GM12878 (cell line): ENCODE measurements at regions not wholly inside any gene's neighbourhood (a gene's known extent, or its start where the extent isn't known, plus 50 kb on each side); places are given as distances from the start of the nearest gene placed in this dataset.

Experiments used
- ATAC-seq: fragments of 200-7000 bp; cut with Tn5 transposase; 3 replicates; pipeline ENCODE4 v1.9.1; 2020; ENCODE audit warnings: mild to moderate bottlenecking, moderate library complexity
- BruUV-seq: library from RNA; stranded (reverse); fragments of 400-500 nt; replicated peaks from 2 replicates; lab custom pipeline; 2021; lab: Mats Ljungman, UMichigan
- CTCF ChIA-PET: fragments of 300-600 bp; sonication (Branson Sonifier 250); formaldehyde crosslinking; extraction: SDS; loops from one replicate; lab custom pipeline; 2021; ENCODE audit warnings: inconsistent platforms; lab: Yijun Ruan, JAX
- POLR2A ChIA-PET: fragments of 350-600 bp; formaldehyde crosslinking; extraction: SDS; loops from one replicate; lab custom pipeline; 2021; ENCODE audit warnings: inconsistent platforms; lab: Charles Lee
- RAD21 ChIA-PET: fragments of 300-600 bp; sonication (Branson Sonifier 250); formaldehyde crosslinking; loops from one replicate; lab custom pipeline; 2023; ENCODE audit warnings: antibody characterized with exemption; ENCODE audit not compliant: unreplicated experiment; lab: Charles Lee
- SMC1A ChIA-PET: fragments of 300-600 bp; sonication (Branson Sonifier 250); formaldehyde crosslinking; loops from one replicate; lab custom pipeline; 2023; ENCODE audit not compliant: unreplicated experiment, uncharacterized antibody; lab: Charles Lee
- DNase-seq: peaks from one replicate; pipeline ENCODE4 v3.0.0-alpha.2; 2011; ENCODE audit warnings: low read depth, low spot score
- FAIRE-seq: peaks from 3 replicates; lab custom pipeline; 2011; peaks lifted over from hg19 to GRCh38; lab: Jason Lieb, UNC
- H2AFZ ChIP-seq: 2 replicates; pipeline ENCODE4 v1.6.0; 2011; ENCODE audit warnings: low read depth, low read length, control low read depth; ENCODE audit not compliant: control insufficient read depth
- H3K27ac ChIP-seq: 2 replicates; pipeline ENCODE4 v1.5.1; 2011; ENCODE audit warnings: control low read depth; ENCODE audit not compliant: control insufficient read depth, insufficient read depth
- H3K27me3 ChIP-seq, 2 experiments: replicated peaks in 1 of 2; 2 replicates each; pipeline versions ENCODE4 v1.6.0 to v1.6.1; 2011; ENCODE audit warnings: low read length in 1 of 2; ENCODE audit not compliant: control insufficient read depth in 2 of 2, insufficient read depth in 2 of 2
- H3K36me3 ChIP-seq, 2 experiments: 2 replicates each; pipeline ENCODE4 v1.5.1; 2011; ENCODE audit warnings: low read length in 1 of 2; ENCODE audit not compliant: control insufficient read depth in 2 of 2, insufficient read depth in 2 of 2
- H3K4me1 ChIP-seq: 2 replicates; pipeline ENCODE4 v1.6.1; 2011; ENCODE audit warnings: mild to moderate bottlenecking, low read length, moderate library complexity, mixed read lengths; ENCODE audit not compliant: control insufficient read depth, insufficient read depth
- H3K4me2 ChIP-seq: 2 replicates; pipeline ENCODE4 v1.6.0; 2011; ENCODE audit warnings: control low read depth; ENCODE audit not compliant: control insufficient read depth, insufficient read depth
- H3K4me3 ChIP-seq: fragments of 200-600 bp; sonication (generic); 2 replicates; pipeline ENCODE4 v1.5.1; 2016
- H3K79me2 ChIP-seq: 2 replicates; pipeline ENCODE4 v1.6.0; 2011; ENCODE audit warnings: low read length; ENCODE audit not compliant: control insufficient read depth, insufficient read depth
- H3K9ac ChIP-seq: 2 replicates; pipeline ENCODE4 v1.8.0; 2011; ENCODE audit warnings: low read length, control low read depth, mixed read lengths; ENCODE audit not compliant: control insufficient read depth, insufficient read depth
- H3K9me3 ChIP-seq: replicated peaks from 3 replicates; pipeline ENCODE4 v1.5.1; 2011; ENCODE audit warnings: mild to moderate bottlenecking, low read length; ENCODE audit not compliant: control insufficient read depth, insufficient read depth
- H4K20me1 ChIP-seq: 2 replicates; pipeline ENCODE4 v1.6.0; 2011; ENCODE audit not compliant: control insufficient read depth, insufficient read depth
- BACH1 ChIP-seq: fragments of 450-650 bp; IDR thresholded peaks from 2 replicates; pipeline ENCODE4 v1.6.1; 2017; ENCODE audit warnings: mild to moderate bottlenecking, borderline replicate concordance
- CBX5 ChIP-seq: sonication (generic); IDR thresholded peaks from 2 replicates; pipeline ENCODE4 v1.6.1; 2016; ENCODE audit warnings: low read depth, moderate library complexity, mild to moderate bottlenecking, inconsistent platforms
- CEBPB ChIP-seq, 2 experiments: fragments of 150-350 bp in 1 of 2; IDR thresholded peaks; 2 replicates each; pipeline ENCODE4 v1.6.1; 2012 to 2014; ENCODE audit warnings: low read depth in 2 of 2, low read length in 2 of 2, borderline replicate concordance in 1 of 2, inconsistent platforms in 1 of 2
- EGR1 ChIP-seq, 2 experiments: IDR thresholded peaks; 1 replicate in 1 of 2; 2 replicates in 1 of 2; pipeline ENCODE4 v1.6.1; 2011 to 2012; ENCODE audit warnings: low read depth in 2 of 2, low read length in 2 of 2, borderline replicate concordance in 1 of 2, mild to moderate bottlenecking in 1 of 2, moderate library complexity in 1 of 2
- ETV6 ChIP-seq, 2 experiments: fragments of 450-650 bp in 1 of 2; IDR thresholded peaks in 1 of 2; conservative IDR thresholded peaks in 1 of 2; 2 replicates each; pipeline ENCODE4 v1.6.1; 2014; ENCODE audit warnings: antibody characterized with exemption in 1 of 2, borderline replicate concordance in 1 of 2, low read depth in 1 of 2, mild to moderate bottlenecking in 1 of 2, moderate library complexity in 1 of 2
- EZH2 ChIP-seq: IDR thresholded peaks from 2 replicates; pipeline ENCODE4 v1.6.1; 2012; ENCODE audit warnings: low read depth, mild to moderate bottlenecking, control low read depth, inconsistent platforms, low read length, borderline replicate concordance; ENCODE audit not compliant: control insufficient read depth
- FOS ChIP-seq: IDR thresholded peaks from 3 replicates; pipeline ENCODE4 v1.6.1; 2011; ENCODE audit warnings: borderline replicate concordance; ENCODE audit not compliant: insufficient read length; ENCODE audit errors: extremely low read depth
- JUND ChIP-seq: IDR thresholded peaks from 2 replicates; pipeline ENCODE4 v1.6.1; 2012; ENCODE audit warnings: low read depth, mild to moderate bottlenecking, low read length, improper control_type of control experiment, moderate library complexity
- NFIC ChIP-seq: IDR thresholded peaks from 2 replicates; pipeline ENCODE4 v1.6.1; 2012; ENCODE audit warnings: low read depth, mild to moderate bottlenecking, inconsistent platforms, low read length, moderate library complexity
- NR2C1 ChIP-seq: fragments of 450-650 bp; IDR thresholded peaks from 2 replicates; pipeline ENCODE4 v1.6.1; 2017; ENCODE audit warnings: antibody characterized with exemption, mild to moderate bottlenecking, moderate library complexity
- PAX5 ChIP-seq: IDR thresholded peaks from 2 replicates; pipeline ENCODE4 v1.6.1; 2011; ENCODE audit warnings: low read depth, low read length, borderline replicate concordance
- POLR2AphosphoS5 ChIP-seq: IDR thresholded peaks from 2 replicates; pipeline ENCODE4 v1.6.1; 2011; ENCODE audit warnings: mild to moderate bottlenecking, low read length, inconsistent platforms
- RCOR1 ChIP-seq: conservative IDR thresholded peaks from 2 replicates; pipeline ENCODE4 v1.6.1; 2012; ENCODE audit warnings: low read depth, low read length, improper control_type of control experiment
- SMC3 ChIP-seq: IDR thresholded peaks from 2 replicates; pipeline ENCODE4 v1.6.1; 2011; ENCODE audit warnings: low read length, improper control_type of control experiment, borderline replicate concordance
- SPI1 ChIP-seq: IDR thresholded peaks from 2 replicates; pipeline ENCODE4 v1.6.1; 2011; ENCODE audit warnings: low read depth, mild to moderate bottlenecking, low read length, moderate library complexity, borderline replicate concordance; ENCODE audit not compliant: insufficient read depth
- TCF7 ChIP-seq: IDR thresholded peaks from 2 replicates; pipeline ENCODE4 v1.6.1; 2014; ENCODE audit warnings: antibody characterized with exemption, borderline replicate concordance
- ZBED1 ChIP-seq: IDR thresholded peaks from 2 replicates; pipeline ENCODE4 v1.6.1; 2016; ENCODE audit warnings: borderline replicate concordance
- ZBTB4 ChIP-seq: fragments of 450-650 bp; formaldehyde crosslinking; IDR thresholded peaks from 2 replicates; pipeline ENCODE4 v1.4.0; 2022; ENCODE audit warnings: mild to moderate bottlenecking, moderate library complexity
- WGBS: methylation state at CpG from one replicate; pipeline ENCODE4 v1.1.6; 2016; ENCODE audit warnings: low lambda C conversion rate; ENCODE audit not compliant: insufficient replicate concordance, insufficient coverage; ENCODE audit errors: missing lambda C conversion rate; 5-methylcytosine and 5-hydroxymethylcytosine counted together
- in situ Hi-C: fragments of 300-500 bp; cut with MboI; formaldehyde crosslinking; loops from 9 replicates; pipeline ENCODE4 v1.14.3; 2018; ENCODE audit warnings: mixed read lengths
- intact Hi-C: fragments of 100-400 bp; cut with micrococcal nuclease; formaldehyde crosslinking; loops from one replicate; pipeline ENCODE4 v1.14.2; 2022; ENCODE audit not compliant: unreplicated experiment
- TF ChIP-seq, protein P1 (sequence below): fragments of 450-650 bp; IDR thresholded peaks from 2 replicates; pipeline ENCODE4 v1.6.1; 2016; ENCODE audit warnings: mild to moderate bottlenecking

- no TSS peak for BruUV-seq
- Histone ChIP-seq H3K4me2 (no peak overlapping the region), H3K9me3 (no peaks in the 10 kb centered on the region), H3K9ac (no peak overlapping the region), H3K4me3 (no peak overlapping the region), H3K27ac (no peak overlapping the region), H3K36me3 (no peaks in the 10 kb centered on the region), H4K20me1 (no peaks in the 10 kb centered on the region), H3K79me2 (no peaks in the 10 kb centered on the region), H3K27me3 (no peaks in the 10 kb centered on the region; a peak in 2 of 4 replicates), H3K4me1 (no peaks in the 10 kb centered on the region), H2AFZ (no peak overlapping the region)
- intact Hi-C loops, result no loop called here
- 26% methylated on average over 5 of the region's 5 CpGs for WGBS
- ChIA-PET RAD21 (no interaction called here), SMC1A (no interaction called here), POLR2A (no interaction called here), CTCF (no interaction called here)
- ATAC-seq, result no peak
- no peak for DNase-seq
- TF ChIP-seq ZBED1 (no peak), ZBTB4 (no peak), ETV6 (conservative IDR thresholded peaks at IDR 0.05 in 1 of 2, IDR thresholded peaks at IDR 0.05 in 1 of 2; ENCODE audit: borderline replicate concordance in 1 of 2, low read depth in 1 of 2) (no peak), TCF7 (no peak), SMC3 (no peak), RCOR1 (no peak), FOS (no peak), CEBPB (IDR thresholded peaks at IDR 0.05; ENCODE audit: borderline replicate concordance in 1 of 2, low read depth in 2 of 2, low read length in 2 of 2) (no peak), JUND (no peak), BACH1 (no peak), POLR2AphosphoS5 (no peak), EGR1 (IDR thresholded peaks at IDR 0.05; ENCODE audit: borderline replicate concordance in 1 of 2, low read depth in 2 of 2, low read length in 2 of 2) (no peak), NR2C1 (no peak), SPI1 (no peak), NFIC (no peak), PAX5 (no peak), EZH2 (no peak), CBX5 (no peak)
- TF ChIP-seq, protein P1, sequence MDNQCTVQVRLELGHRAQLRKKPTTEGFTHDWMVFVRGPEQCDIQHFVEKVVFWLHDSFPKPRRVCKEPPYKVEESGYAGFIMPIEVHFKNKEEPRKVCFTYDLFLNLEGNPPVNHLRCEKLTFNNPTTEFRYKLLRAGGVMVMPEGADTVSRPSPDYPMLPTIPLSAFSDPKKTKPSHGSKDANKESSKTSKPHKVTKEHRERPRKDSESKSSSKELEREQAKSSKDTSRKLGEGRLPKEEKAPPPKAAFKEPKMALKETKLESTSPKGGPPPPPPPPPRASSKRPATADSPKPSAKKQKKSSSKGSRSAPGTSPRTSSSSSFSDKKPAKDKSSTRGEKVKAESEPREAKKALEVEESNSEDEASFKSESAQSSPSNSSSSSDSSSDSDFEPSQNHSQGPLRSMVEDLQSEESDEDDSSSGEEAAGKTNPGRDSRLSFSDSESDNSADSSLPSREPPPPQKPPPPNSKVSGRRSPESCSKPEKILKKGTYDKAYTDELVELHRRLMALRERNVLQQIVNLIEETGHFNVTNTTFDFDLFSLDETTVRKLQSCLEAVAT, result no peak
- no peak for FAIRE-seq
- in situ Hi-C loops, result no loop called here
Observed at GRCh38 chr10:44792119-44792775, 118.9 kb upstream of the TMEM72 start.
